Astrocyte (in vitro differentiated cells and primary cell): ENCODE measurements at regions not wholly inside any gene's neighbourhood (a gene's known extent, or its start where the extent isn't known, plus 50 kb on each side); places are given as distances from the start of the nearest gene placed in this dataset.

ENCODE experiments used
- DNase-seq: peaks from one replicate; pipeline ENCODE4 v3.0.0-alpha.2; 2010; ENCODE audit warnings: low read depth
- FAIRE-seq: peaks from 2 replicates; lab custom pipeline; 2011; peaks lifted over from hg19 to GRCh38; lab: Jason Lieb, UNC
- H2AFZ ChIP-seq: 2 replicates; pipeline ENCODE4 v1.6.0; 2012; ENCODE audit warnings: low read depth, low read length, inconsistent platforms
- H3K27ac ChIP-seq: 2 replicates; pipeline ENCODE4 v1.5.1; 2011; ENCODE audit warnings: low read depth, low read length, inconsistent platforms
- H3K27me3 ChIP-seq: 2 replicates; pipeline ENCODE4 v1.6.0; 2011; ENCODE audit warnings: low read length, inconsistent platforms; ENCODE audit not compliant: insufficient read depth
- H3K36me3 ChIP-seq: 2 replicates; pipeline ENCODE4 v1.5.1; 2011; ENCODE audit warnings: low read length, inconsistent platforms; ENCODE audit not compliant: insufficient read depth
- H3K4me1 ChIP-seq: 2 replicates; pipeline ENCODE4 v1.5.1; 2011; ENCODE audit warnings: low read length, inconsistent platforms; ENCODE audit not compliant: insufficient read depth
- H3K4me2 ChIP-seq: 2 replicates; pipeline ENCODE4 v1.6.0; 2012; ENCODE audit warnings: low read length, inconsistent platforms
- H3K4me3 ChIP-seq: 2 replicates; pipeline ENCODE4 v1.5.1; 2011; ENCODE audit warnings: low read depth, mild to moderate bottlenecking, low read length, inconsistent platforms; ENCODE audit not compliant: insufficient read depth
- H3K79me2 ChIP-seq: 2 replicates; pipeline ENCODE4 v1.6.0; 2012; ENCODE audit warnings: mild to moderate bottlenecking, low read length, inconsistent platforms; ENCODE audit not compliant: insufficient read depth
- H3K9ac ChIP-seq: 2 replicates; pipeline ENCODE4 v1.6.0; 2012; ENCODE audit warnings: mild to moderate bottlenecking, low read length, inconsistent platforms
- H3K9me3 ChIP-seq: 2 replicates; pipeline ENCODE4 v1.5.1; 2012; ENCODE audit warnings: low read depth, mild to moderate bottlenecking, low read length, inconsistent platforms; ENCODE audit not compliant: insufficient read depth
- H4K20me1 ChIP-seq: 2 replicates; pipeline ENCODE4 v1.6.0; 2012; ENCODE audit warnings: low read length, inconsistent platforms; ENCODE audit not compliant: insufficient read depth
- H3K27ac Mint-ChIP-seq: one replicate; pipeline ENCODE4 v1.8.0; 2021; ENCODE audit warnings: mild to moderate bottlenecking, mixed read lengths; ENCODE audit not compliant: unreplicated experiment
- H3K27me3 Mint-ChIP-seq: one replicate; pipeline ENCODE4 v1.8.0; 2021; ENCODE audit warnings: low read depth, mixed read lengths; ENCODE audit not compliant: unreplicated experiment
- H3K36me3 Mint-ChIP-seq: one replicate; pipeline ENCODE4 v1.8.0; 2021; ENCODE audit warnings: low read depth, mixed read lengths; ENCODE audit not compliant: unreplicated experiment
- H3K4me1 Mint-ChIP-seq: one replicate; pipeline ENCODE4 v1.8.0; 2021; ENCODE audit warnings: low read depth, mixed read lengths; ENCODE audit not compliant: unreplicated experiment
- H3K4me3 Mint-ChIP-seq: one replicate; pipeline ENCODE4 v1.8.0; 2021; ENCODE audit warnings: mild to moderate bottlenecking, moderate library complexity, mixed read lengths; ENCODE audit not compliant: unreplicated experiment
- H3K9me3 Mint-ChIP-seq: one replicate; pipeline ENCODE4 v1.8.0; 2021; ENCODE audit warnings: mild to moderate bottlenecking, mixed read lengths; ENCODE audit not compliant: unreplicated experiment
- EZH2 ChIP-seq: IDR thresholded peaks from 2 replicates; pipeline ENCODE4 v1.6.1; 2012; ENCODE audit warnings: mild to moderate bottlenecking, low read length, inconsistent platforms; ENCODE audit not compliant: insufficient read depth
- TF ChIP-seq, protein P1 (sequence below): IDR thresholded peaks from 2 replicates; pipeline ENCODE4 v1.5.1; 2011; ENCODE audit warnings: low read depth, mild to moderate bottlenecking, inconsistent platforms, low read length, moderate library complexity; ENCODE audit not compliant: insufficient read depth

DNA sequence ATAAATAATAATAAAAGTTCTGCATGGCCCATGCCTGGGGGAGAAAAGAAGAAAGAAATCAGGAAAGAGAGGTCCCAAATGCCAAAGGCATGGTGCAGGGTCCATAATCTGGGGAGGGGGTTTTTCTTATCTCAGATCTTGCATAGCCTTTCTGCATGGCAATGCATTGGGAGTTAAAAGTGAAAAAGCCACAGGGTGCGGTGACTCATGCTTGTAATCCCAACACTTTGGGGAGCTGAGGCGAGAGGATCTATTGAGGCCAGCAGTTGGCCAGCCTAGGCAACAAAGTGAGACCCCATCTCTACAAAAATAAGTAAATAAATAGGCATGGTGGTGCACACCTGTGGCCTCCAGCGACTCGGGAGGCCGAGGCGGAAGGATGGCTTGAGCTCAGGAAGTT lies 76.8 kb upstream of the GATA2 start:
- Histone ChIP-seq H3K4me2 (no peak overlapping the region), H3K9me3 (no peaks in the 10 kb centered on the region), H3K27ac (no peak overlapping the region), H3K79me2 (no peaks in the 10 kb centered on the region), H3K4me1 (no peaks in the 10 kb centered on the region), H3K9ac (no peak overlapping the region), H3K36me3 (no peaks in the 10 kb centered on the region), H3K27me3 (peaks cover 5% of the 10 kb centered on the region), H2AFZ (no peak overlapping the region), H4K20me1 (no peaks in the 10 kb centered on the region), H3K4me3 (no peak overlapping the region)
- Mint-ChIP-seq H3K27ac (no peak overlapping the region), H3K4me3 (no peak overlapping the region), H3K4me1 (no peaks in the 10 kb centered on the region), H3K9me3 (no peaks in the 10 kb centered on the region), H3K27me3 (peaks cover 31% of the 10 kb centered on the region), H3K36me3 (no peaks in the 10 kb centered on the region)
- DNase-seq, result no peak
- FAIRE-seq, result no peak
- TF ChIP-seq, protein P1, sequence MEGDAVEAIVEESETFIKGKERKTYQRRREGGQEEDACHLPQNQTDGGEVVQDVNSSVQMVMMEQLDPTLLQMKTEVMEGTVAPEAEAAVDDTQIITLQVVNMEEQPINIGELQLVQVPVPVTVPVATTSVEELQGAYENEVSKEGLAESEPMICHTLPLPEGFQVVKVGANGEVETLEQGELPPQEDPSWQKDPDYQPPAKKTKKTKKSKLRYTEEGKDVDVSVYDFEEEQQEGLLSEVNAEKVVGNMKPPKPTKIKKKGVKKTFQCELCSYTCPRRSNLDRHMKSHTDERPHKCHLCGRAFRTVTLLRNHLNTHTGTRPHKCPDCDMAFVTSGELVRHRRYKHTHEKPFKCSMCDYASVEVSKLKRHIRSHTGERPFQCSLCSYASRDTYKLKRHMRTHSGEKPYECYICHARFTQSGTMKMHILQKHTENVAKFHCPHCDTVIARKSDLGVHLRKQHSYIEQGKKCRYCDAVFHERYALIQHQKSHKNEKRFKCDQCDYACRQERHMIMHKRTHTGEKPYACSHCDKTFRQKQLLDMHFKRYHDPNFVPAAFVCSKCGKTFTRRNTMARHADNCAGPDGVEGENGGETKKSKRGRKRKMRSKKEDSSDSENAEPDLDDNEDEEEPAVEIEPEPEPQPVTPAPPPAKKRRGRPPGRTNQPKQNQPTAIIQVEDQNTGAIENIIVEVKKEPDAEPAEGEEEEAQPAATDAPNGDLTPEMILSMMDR, result no peak
- TF ChIP-seq EZH2, result no peak

DNA sequence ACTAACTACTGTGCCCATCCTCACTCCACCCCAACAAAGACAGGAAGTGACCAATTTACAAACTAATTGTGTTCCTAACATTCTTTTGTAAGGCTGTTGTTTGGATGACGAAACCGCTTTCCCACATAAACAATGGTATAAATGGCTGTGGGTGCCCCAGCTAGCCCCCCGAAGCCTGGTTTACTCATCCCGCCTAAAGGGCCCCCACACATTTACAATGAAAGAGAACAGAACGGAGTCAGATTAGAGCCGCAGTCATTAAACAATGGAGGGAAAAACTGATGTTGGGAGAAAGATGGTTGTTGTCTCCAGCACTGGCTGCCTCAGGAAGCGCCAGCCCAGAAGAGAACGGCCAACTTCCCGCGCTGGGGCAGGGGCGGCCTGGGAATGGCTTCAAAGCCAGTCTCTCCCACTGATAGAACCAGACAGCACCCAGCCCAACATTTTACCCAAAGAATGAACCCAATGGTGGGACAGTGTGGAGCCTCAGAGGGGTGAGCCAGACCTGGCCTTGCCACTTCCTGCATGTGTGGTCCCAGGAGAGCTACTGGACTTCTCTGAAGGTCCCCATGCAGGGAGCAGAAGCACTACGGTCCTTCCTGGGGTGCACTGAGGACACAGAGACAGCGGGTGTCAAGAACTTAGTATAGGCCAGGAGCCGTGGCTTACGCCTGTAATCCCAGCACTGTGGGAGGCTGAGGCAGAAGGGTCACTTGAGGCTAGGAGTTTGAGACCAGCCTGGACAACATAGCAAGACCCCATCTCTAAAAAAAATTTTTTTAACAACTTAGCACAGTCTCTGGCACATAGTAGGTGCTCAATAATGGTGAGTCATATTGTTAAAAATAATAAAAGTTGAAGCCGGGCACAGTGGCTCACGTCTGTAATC lies 75.8 kb upstream of the GATA2 start:
- Mint-ChIP-seq H3K27me3 (peaks cover 28% of the 10 kb centered on the region), H3K4me3 (no peak overlapping the region), H3K27ac (no peak overlapping the region), H3K9me3 (no peaks in the 10 kb centered on the region), H3K36me3 (no peaks in the 10 kb centered on the region), H3K4me1 (no peaks in the 10 kb centered on the region)
- Histone ChIP-seq H3K4me2 (no peak overlapping the region), H3K4me3 (no peak overlapping the region), H3K27me3 (peaks cover 5% of the 10 kb centered on the region), H3K79me2 (no peaks in the 10 kb centered on the region), H3K9me3 (no peaks in the 10 kb centered on the region), H3K9ac (no peak overlapping the region), H3K36me3 (no peaks in the 10 kb centered on the region), H3K4me1 (no peaks in the 10 kb centered on the region), H3K27ac (no peak overlapping the region), H4K20me1 (no peaks in the 10 kb centered on the region), H2AFZ (no peak overlapping the region)
- DNase-seq (no peak), FAIRE-seq (no peak)
- no peak for TF ChIP-seq EZH2
- TF ChIP-seq, protein P1, result no peak
